ENCODE measurements at regions not wholly inside any gene's neighbourhood (a gene's known extent, or its start where the extent isn't known, plus 50 kb on each side); places are given as distances from the start of the nearest gene placed in this dataset.

- no peak for TF ChIP-seq CTCF (IDR thresholded peaks at IDR 0.05; ENCODE audit: insufficient read depth, low read depth, low read length)
- TF ChIP-seq EZH2 (IDR thresholded peaks at IDR 0.05; ENCODE audit: insufficient read depth, low read length) = no peak
Measured at GRCh38 chr1:4076346-4076745, 176.3 kb upstream of the C1orf174 start.
